CD8-positive, alpha-beta memory T cell (primary cell): ENCODE measurements at regions not wholly inside any gene's neighbourhood (a gene's known extent, or its start where the extent isn't known, plus 50 kb on each side); places are given as distances from the start of the nearest gene placed in this dataset.
A peak's percentile ranks its signal among the peaks of the same experiment; 100 is the strongest.
"Not testable (repeated sequence)": the region's sequence is repeated elsewhere in the genome, so short reads cannot be mapped to it uniquely, and the experiment has no call there.

Experiments used
- CTCF ChIA-PET: fragments of 350-600 bp; sonication (Branson Sonifier 250); formaldehyde crosslinking; loops from one replicate; lab custom pipeline; 2021; ENCODE audit warnings: antibody characterized with exemption; lab: Charles Lee
- POLR2A ChIA-PET: fragments of 350-600 bp; sonication (Branson Sonifier 250); formaldehyde crosslinking; loops from one replicate; lab custom pipeline; 2021; ENCODE audit warnings: antibody characterized with exemption; lab: Charles Lee
- DNase-seq, 5 donors: peaks; one replicate each; pipeline versions ENCODE4 v3.0.0 to v3.0.0-alpha.2; 2020 to 2022; ENCODE audit warnings: mixed read lengths in 1 of 5
- H3K27ac ChIP-seq: one replicate; pipeline ENCODE4 v1.7.0; 2013; ENCODE audit warnings: low read depth, mild to moderate bottlenecking, low read length, moderate library complexity
- H3K27me3 ChIP-seq: 2 replicates; pipeline ENCODE4 v1.7.0; 2013; ENCODE audit warnings: low read length, mild to moderate bottlenecking; ENCODE audit not compliant: insufficient read depth, poor library complexity, severe bottlenecking
- H3K36me3 ChIP-seq: 2 replicates; pipeline ENCODE4 v1.7.0; 2013; ENCODE audit warnings: mild to moderate bottlenecking, low read length, moderate library complexity; ENCODE audit not compliant: insufficient read depth
- H3K4me1 ChIP-seq: 2 replicates; pipeline ENCODE4 v1.7.0; 2013; ENCODE audit warnings: mild to moderate bottlenecking, low read length, moderate library complexity; ENCODE audit not compliant: insufficient read depth
- H3K4me3 ChIP-seq: 2 replicates; pipeline ENCODE4 v1.7.0; 2013; ENCODE audit warnings: mild to moderate bottlenecking, low read length
- H3K9me3 ChIP-seq: 2 replicates; pipeline ENCODE4 v1.7.0; 2013; ENCODE audit warnings: mild to moderate bottlenecking, low read length
- H3K27ac Mint-ChIP-seq, 8 donors: one replicate each; pipeline ENCODE4 v1.8.0; 2020 to 2021; ENCODE audit warnings: mixed read lengths in 8 of 8, mild to moderate bottlenecking in 6 of 8, inconsistent platforms in 3 of 8, moderate library complexity in 3 of 8
- H3K27me3 Mint-ChIP-seq, 2 donors: one replicate each; pipeline ENCODE4 v1.8.0; 2020 to 2021; ENCODE audit warnings: mixed read lengths in 2 of 2, mild to moderate bottlenecking in 1 of 2, moderate library complexity in 1 of 2
- H3K36me3 Mint-ChIP-seq, 3 donors: one replicate each; pipeline ENCODE4 v1.8.0; 2020 to 2021; ENCODE audit warnings: mixed read lengths in 3 of 3, inconsistent platforms in 1 of 3, mild to moderate bottlenecking in 1 of 3
- H3K4me1 Mint-ChIP-seq, 3 donors: one replicate each; pipeline ENCODE4 v1.8.0; 2020 to 2021; ENCODE audit warnings: mixed read lengths in 3 of 3, inconsistent platforms in 1 of 3, mild to moderate bottlenecking in 1 of 3
- H3K4me3 Mint-ChIP-seq, 7 donors: one replicate each; pipeline ENCODE4 v1.8.0; 2020 to 2021; ENCODE audit warnings: mixed read lengths in 7 of 7, mild to moderate bottlenecking in 6 of 7, moderate library complexity in 4 of 7, inconsistent platforms in 2 of 7
- H3K9me3 Mint-ChIP-seq, 5 donors: one replicate each; pipeline ENCODE4 v1.8.0; 2020 to 2022; ENCODE audit warnings: mixed read lengths in 5 of 5, mild to moderate bottlenecking in 3 of 5, moderate library complexity in 2 of 5, inconsistent platforms in 1 of 5

DNA sequence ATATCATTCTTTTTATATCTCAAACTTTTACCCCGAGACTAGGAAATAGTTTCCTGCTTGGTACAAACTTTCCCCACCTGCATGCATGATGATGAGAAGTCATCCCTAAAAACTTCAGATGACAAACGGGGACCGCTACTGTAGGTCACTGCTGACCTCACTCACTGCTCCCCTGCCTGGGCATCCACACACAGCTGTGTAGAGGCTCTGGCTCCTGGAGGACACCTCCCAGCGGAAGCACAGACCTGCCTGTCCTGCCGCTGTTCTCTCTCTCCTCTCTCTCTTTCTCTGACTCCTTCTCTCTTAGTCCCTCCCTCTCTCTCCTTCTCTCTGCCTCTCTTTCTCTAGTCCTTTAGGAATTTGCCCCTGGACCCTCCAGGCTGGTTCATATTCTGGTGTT, 202.9 kb upstream of the PITRM1 start:
- no peaks in the 10 kb centered on the region for H3K4me1 ChIP-seq
- Mint-ChIP-seq H3K4me3 (no peak overlapping the region), H3K27me3 (peaks cover 2 to 25% of the 10 kb centered on the region in 2 donors), H3K36me3 (peaks cover 0 to 6% (median 2%) of the 10 kb centered on the region in 3 donors), H3K27ac (no peak overlapping the region), H3K9me3 (peaks cover 0 to 15% (median 7%) of the 10 kb centered on the region in 5 donors), H3K4me1 (no peaks in the 10 kb centered on the region)
- H3K36me3 ChIP-seq, result no peaks in the 10 kb centered on the region
- ChIA-PET CTCF (no interaction called here), POLR2A (no interaction called here)
- H3K4me3 ChIP-seq, result no peak overlapping the region
- no peaks in the 10 kb centered on the region for H3K9me3 ChIP-seq
- DNase-seq, result no peak
- H3K27me3 ChIP-seq, result no peaks in the 10 kb centered on the region
- no peak overlapping the region for H3K27ac ChIP-seq

DNA sequence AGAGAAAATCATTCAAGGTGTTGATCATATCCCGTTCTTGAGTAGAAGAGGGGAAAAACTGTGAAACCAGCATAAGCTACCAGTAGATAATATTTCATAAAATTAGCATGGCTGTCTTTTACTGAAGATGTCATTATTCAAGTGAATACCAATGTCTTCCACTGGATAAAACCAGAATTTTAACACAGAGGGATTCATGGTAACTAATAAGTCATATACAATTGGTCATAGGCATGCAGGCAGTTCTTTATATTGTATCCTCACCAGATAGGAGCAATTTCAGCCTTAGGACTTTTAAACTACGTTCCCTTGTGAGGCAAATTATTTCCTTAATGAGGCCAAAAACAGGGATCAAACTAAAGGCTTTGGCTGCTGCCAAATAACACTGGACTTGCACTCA, 202.3 kb upstream of the PITRM1 start:
- Histone ChIP-seq H3K27ac (no peak overlapping the region), H3K4me3 (no peak overlapping the region), H3K9me3 (no peaks in the 10 kb centered on the region), H3K27me3 (no peaks in the 10 kb centered on the region), H3K36me3 (no peaks in the 10 kb centered on the region), H3K4me1 (no peaks in the 10 kb centered on the region)
- H3K36me3 Mint-ChIP-seq, result peaks cover 0 to 6% (median 2%) of the 10 kb centered on the region in 3 donors
- CTCF ChIA-PET, result no interaction called here
- H3K9me3 Mint-ChIP-seq, result peaks cover 0 to 12% (median 5%) of the 10 kb centered on the region in 5 donors
- peaks cover 2 to 23% of the 10 kb centered on the region in 2 donors for H3K27me3 Mint-ChIP-seq
- DNase-seq, result no peak
- POLR2A ChIA-PET, result no interaction called here
- H3K4me1 Mint-ChIP-seq, result no peaks in the 10 kb centered on the region
- no peak overlapping the region for H3K27ac Mint-ChIP-seq
- H3K4me3 Mint-ChIP-seq, result no peak overlapping the region

DNA sequence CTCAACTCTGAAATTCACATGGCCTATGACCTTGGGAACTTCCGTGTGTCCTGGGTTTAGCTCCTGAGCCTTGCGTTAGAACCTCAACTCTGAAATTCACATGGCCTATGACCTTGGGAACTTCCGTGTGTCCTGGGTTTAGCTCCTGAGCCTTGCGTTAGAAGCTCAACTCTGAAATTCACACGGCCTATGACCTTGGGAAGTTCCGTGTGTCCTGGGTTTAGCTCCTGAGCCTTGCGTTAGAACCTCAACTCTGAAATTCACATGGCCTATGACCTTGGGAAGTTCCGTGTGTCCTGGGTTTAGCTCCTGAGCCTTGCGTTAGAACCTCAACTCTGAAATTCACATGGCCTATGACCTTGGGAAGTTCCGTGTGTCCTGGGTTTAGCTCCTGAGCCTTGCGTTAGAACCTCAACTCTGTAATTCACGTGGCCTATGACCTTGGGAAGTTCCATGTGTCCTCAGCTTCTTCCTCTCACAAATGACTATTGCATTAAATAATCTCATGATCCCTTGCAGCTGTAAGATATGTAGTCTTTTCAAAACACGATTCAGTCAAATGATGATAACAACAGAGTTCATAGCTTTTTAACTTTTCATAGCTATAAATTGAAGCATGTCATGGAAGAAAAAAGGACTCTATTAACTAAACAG, 200.9 kb upstream of the PITRM1 start:
- H3K27ac Mint-ChIP-seq, H3K4me1 Mint-ChIP-seq, H3K4me3 Mint-ChIP-seq, CTCF ChIA-PET, H3K27ac ChIP-seq, POLR2A ChIA-PET, H3K4me1 ChIP-seq, H3K36me3 Mint-ChIP-seq, H3K27me3 ChIP-seq, H3K9me3 Mint-ChIP-seq, H3K36me3 ChIP-seq, DNase-seq, H3K9me3 ChIP-seq, H3K4me3 ChIP-seq: not testable (repeated sequence)
- H3K27me3 Mint-ChIP-seq, result peaks cover 8 to 28% of the 10 kb centered on the region in 2 donors

DNA sequence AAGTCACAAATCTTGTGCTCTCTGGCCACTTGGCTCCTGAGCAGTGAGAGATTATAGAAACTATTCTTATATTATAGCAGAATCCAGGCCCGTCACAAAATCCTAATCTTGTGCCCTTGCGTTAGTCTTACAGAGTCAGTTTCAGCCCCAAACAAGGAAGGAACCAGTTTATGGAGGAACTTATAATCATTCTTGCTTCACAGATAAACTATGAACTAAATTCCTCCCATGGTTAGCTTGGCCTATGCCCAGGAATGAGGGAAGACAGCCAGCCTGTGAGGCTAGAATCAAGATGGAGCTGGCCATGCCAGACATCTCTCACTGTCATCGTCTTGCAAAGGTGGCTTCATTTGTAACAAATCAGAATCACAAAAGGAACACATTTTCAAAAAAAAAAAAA, 199.7 kb upstream of the PITRM1 start:
- Histone ChIP-seq H3K9me3 (no peaks in the 10 kb centered on the region), H3K4me3 (no peak overlapping the region), H3K27ac (no peak overlapping the region), H3K4me1 (no peaks in the 10 kb centered on the region), H3K27me3 (no peaks in the 10 kb centered on the region), H3K36me3 (no peaks in the 10 kb centered on the region)
- no peaks in the 10 kb centered on the region for H3K36me3 Mint-ChIP-seq
- peaks cover 0 to 2% (median 0%) of the 10 kb centered on the region in 5 donors for H3K9me3 Mint-ChIP-seq
- DNase-seq, result no peak
- no peak overlapping the region for H3K27ac Mint-ChIP-seq
- CTCF ChIA-PET, result no interaction called here
- H3K4me3 Mint-ChIP-seq, result no peak overlapping the region
- POLR2A ChIA-PET, result no interaction called here
- H3K4me1 Mint-ChIP-seq, result no peaks in the 10 kb centered on the region
- peaks cover 8 to 26% of the 10 kb centered on the region in 2 donors for H3K27me3 Mint-ChIP-seq

DNA sequence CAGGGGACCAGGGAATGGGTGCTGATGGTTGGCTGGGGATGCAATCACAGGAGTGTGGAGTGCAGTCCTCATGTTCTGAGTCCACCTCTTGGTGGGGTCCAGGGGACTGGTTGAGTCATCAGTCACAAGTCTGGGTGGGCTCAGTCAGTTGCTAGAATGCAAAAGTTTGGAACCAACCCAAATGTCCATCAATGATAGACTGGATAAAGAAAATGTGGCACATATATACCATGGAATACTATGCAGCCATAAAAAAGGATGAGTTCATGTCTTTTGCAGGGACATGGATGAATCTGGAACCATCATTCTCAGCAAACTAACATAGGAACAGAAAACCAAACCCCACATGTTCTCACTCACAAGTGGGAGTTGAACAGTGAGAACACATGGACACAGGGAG, 199.0 kb upstream of the PITRM1 start:
- H3K36me3 ChIP-seq, CTCF ChIA-PET, H3K9me3 ChIP-seq, H3K4me3 Mint-ChIP-seq, H3K4me3 ChIP-seq, H3K4me1 ChIP-seq, H3K27me3 ChIP-seq, H3K4me1 Mint-ChIP-seq, POLR2A ChIA-PET, H3K36me3 Mint-ChIP-seq, H3K9me3 Mint-ChIP-seq, H3K27ac ChIP-seq, DNase-seq: not testable (repeated sequence)
- peaks cover 10 to 26% of the 10 kb centered on the region in 2 donors for H3K27me3 Mint-ChIP-seq
- peak overlapping the region in 1 of 8 donors; percentile 61 for H3K27ac Mint-ChIP-seq

DNA sequence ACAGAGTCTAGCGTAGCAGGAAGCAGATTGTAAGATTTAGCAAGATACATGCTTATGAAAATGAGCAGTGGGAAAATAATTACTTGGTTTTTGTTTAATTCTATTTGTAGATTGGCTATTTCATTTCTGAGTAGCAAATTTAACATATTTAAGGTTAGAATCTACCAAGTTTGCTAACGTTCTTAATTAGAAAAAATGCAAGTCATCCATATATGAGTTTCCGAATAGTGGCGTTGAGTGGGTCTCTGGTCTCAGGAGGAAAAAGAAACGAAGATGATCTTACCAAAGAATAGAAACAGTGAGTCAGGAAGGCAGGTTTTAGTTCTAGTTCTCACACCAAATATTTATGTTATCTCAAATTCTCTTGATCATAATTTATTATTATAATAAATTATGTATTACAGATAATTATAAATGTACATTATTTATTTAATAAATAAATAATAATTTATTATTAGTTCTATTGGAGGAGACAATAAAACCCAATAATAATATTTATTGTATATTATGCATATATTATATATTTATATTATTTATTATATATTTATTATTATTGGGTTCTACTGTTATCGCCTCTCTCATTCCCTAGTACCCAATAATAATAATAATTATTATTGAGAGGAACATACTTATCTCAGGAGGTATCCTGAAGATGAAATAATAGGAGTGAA, 194.3 kb upstream of the PITRM1 start:
- H3K9me3 ChIP-seq, result no peaks in the 10 kb centered on the region
- no peak for DNase-seq
- ChIA-PET CTCF (no interaction called here), POLR2A (no interaction called here)
- no peaks in the 10 kb centered on the region for H3K4me1 ChIP-seq
- no peaks in the 10 kb centered on the region for H3K27me3 ChIP-seq
- peaks cover 0 to 3% (median 0%) of the 10 kb centered on the region in 3 donors for H3K36me3 Mint-ChIP-seq
- H3K36me3 ChIP-seq, result no peaks in the 10 kb centered on the region
- H3K27ac Mint-ChIP-seq, result no peak overlapping the region
- H3K27ac ChIP-seq, result no peak overlapping the region
- no peaks in the 10 kb centered on the region for H3K4me1 Mint-ChIP-seq
- peaks cover 0 to 6% (median 3%) of the 10 kb centered on the region in 5 donors for H3K9me3 Mint-ChIP-seq
- H3K4me3 Mint-ChIP-seq, result no peak overlapping the region
- no peak overlapping the region for H3K4me3 ChIP-seq
- H3K27me3 Mint-ChIP-seq, result peaks cover 11 to 16% of the 10 kb centered on the region in 2 donors

DNA sequence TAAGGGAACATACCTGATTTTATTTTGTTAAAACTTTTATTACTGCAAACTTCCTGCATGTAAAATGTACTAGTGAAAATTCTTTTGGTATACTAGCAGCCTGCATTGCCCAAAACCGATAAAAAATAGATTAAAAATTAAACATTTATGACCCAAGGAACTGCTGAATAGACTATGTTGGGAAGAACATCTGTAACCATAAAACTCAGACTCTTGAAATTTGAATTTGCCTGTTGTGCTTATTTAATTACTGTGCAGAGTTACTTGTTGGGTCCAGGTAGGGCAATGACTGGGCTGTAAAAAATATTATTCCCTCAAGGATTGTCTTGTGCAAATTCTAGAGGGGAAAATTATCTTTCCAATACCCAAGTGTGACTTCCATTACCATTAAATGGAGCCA, 193.5 kb upstream of the PITRM1 start:
- Mint-ChIP-seq H3K27ac (no peak overlapping the region), H3K4me3 (no peak overlapping the region), H3K4me1 (no peaks in the 10 kb centered on the region), H3K9me3 (peaks cover 3 to 14% (median 8%) of the 10 kb centered on the region in 5 donors), H3K36me3 (peaks cover 0 to 11% (median 0%) of the 10 kb centered on the region in 3 donors), H3K27me3 (peaks cover 11 to 16% of the 10 kb centered on the region in 2 donors)
- no peaks in the 10 kb centered on the region for H3K36me3 ChIP-seq
- no peak overlapping the region for H3K27ac ChIP-seq
- POLR2A ChIA-PET, result no interaction called here
- H3K4me1 ChIP-seq, result no peaks in the 10 kb centered on the region
- H3K9me3 ChIP-seq, result no peaks in the 10 kb centered on the region
- H3K27me3 ChIP-seq, result no peaks in the 10 kb centered on the region
- DNase-seq, result no peak
- no peak overlapping the region for H3K4me3 ChIP-seq
- CTCF ChIA-PET, result no interaction called here

DNA sequence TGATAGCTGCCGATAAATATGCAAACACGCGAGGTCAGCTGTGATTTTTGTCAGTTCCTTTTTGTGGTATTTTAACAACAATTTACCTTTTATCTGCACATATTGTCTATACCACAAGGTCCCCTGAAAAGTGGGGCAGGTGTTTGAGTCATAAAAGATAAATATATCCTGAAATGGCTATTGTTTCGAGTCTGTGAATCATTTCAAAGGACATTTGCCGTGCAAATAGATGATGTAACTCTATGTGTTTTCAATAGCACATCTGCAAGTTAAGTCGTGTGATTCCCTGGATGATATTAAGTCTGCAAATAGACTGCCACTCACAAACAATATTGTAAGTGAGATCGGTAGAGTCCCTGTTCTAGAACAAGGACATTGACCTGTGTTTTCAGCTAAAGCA, 193.0 kb upstream of the PITRM1 start:
- Histone ChIP-seq H3K4me1 (no peaks in the 10 kb centered on the region), H3K27me3 (no peaks in the 10 kb centered on the region), H3K9me3 (no peaks in the 10 kb centered on the region), H3K4me3 (no peak overlapping the region), H3K36me3 (no peaks in the 10 kb centered on the region), H3K27ac (no peak overlapping the region)
- Mint-ChIP-seq H3K9me3 (peaks cover 5 to 17% (median 12%) of the 10 kb centered on the region in 5 donors), H3K27ac (no peak overlapping the region), H3K27me3 (peaks cover 11 to 16% of the 10 kb centered on the region in 2 donors), H3K4me1 (no peaks in the 10 kb centered on the region), H3K4me3 (no peak overlapping the region), H3K36me3 (peaks cover 0 to 16% (median 0%) of the 10 kb centered on the region in 3 donors)
- DNase-seq, result no peak
- CTCF ChIA-PET, result no interaction called here
- POLR2A ChIA-PET, result no interaction called here
